A673 (cell line): ENCODE measurements at regions not wholly inside any gene's neighbourhood (a gene's known extent, or its start where the extent isn't known, plus 50 kb on each side); places are given as distances from the start of the nearest gene placed in this dataset.

ENCODE experiments used
- CTCF ChIP-seq: fragments of 300-800, 200-600 bp; sonication (generic); conservative IDR thresholded peaks from 2 replicates; pipeline ENCODE4 v1.5.1; 2017; ENCODE audit warnings: low read depth, mild to moderate bottlenecking, antibody characterized with exemption, low read length, moderate library complexity, mixed read lengths
- EZH2 ChIP-seq: fragments of 200-600 bp; sonication (generic); IDR thresholded peaks from 2 replicates; pipeline ENCODE4 v1.6.1; 2017; ENCODE audit warnings: borderline replicate concordance, low read depth, mild to moderate bottlenecking, mixed read lengths, antibody characterized with exemption, low read length; ENCODE audit not compliant: poor library complexity, severe bottlenecking

DNA sequence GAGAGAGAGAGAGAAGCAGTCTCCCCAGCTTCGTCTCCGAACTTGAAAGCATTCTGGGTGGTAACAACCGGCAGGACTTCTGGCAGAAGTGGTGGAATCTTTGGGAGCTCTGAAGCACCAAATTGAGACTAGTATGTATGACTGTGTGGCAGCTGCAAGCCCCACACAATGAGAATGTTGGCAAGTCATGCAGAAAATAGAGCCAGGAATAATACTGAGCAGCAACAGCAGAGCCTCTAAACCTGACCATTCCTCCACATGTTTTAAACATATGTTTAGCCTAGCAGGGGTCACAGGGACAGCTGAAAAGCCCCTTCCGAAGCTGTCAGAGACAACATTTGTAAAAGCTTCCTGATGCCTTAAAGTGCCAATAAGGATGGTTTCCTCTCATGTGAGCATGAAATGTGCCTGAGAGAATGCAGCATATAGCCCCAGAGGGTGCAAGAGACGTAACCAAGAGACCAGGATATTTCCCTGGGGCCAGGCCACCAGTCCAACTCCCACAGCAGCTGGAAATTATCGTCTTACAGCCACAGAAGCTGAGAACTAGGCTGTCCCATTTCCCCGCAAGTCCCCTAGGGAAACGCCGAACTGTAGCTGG, 178.6 kb upstream of the CCDC54 start:
- TF ChIP-seq EZH2, result no peak
- no peak for TF ChIP-seq CTCF
